ENCODE measurements at regions not wholly inside any gene's neighbourhood (a gene's known extent, or its start where the extent isn't known, plus 50 kb on each side); places are given as distances from the start of the nearest gene placed in this dataset.

- Histone ChIP-seq H4K20me1 (ENCODE audit: low read depth, low read length) (no peaks in the 10 kb centered on the region), H3K4me2 (ENCODE audit: low read depth, low read length, poor library complexity, severe bottlenecking) (no peak overlapping the region), H3K9ac (ENCODE audit: low read length) (no peak overlapping the region), H3K79me2 (ENCODE audit: insufficient read depth, low read length) (no peaks in the 10 kb centered on the region), H2AFZ (ENCODE audit: low read depth, low read length, severe bottlenecking) (no peak overlapping the region), H3K36me3 (ENCODE audit: low read length) (no peaks in the 10 kb centered on the region), H3K4me3 (ENCODE audit: insufficient read depth, low read length, poor library complexity, severe bottlenecking) (no peak overlapping the region), H3K9me3 (ENCODE audit: insufficient read depth, low read length) (no peaks in the 10 kb centered on the region), H3F3A (ENCODE audit: insufficient read depth) (no peaks in the 10 kb centered on the region), H3K27me3 (ENCODE audit: low read length) (no peaks in the 10 kb centered on the region), H3K27ac (ENCODE audit: low read depth, low read length) (no peak overlapping the region), H3K9me2 (replicated peaks; ENCODE audit: insufficient read depth, low read length) (no peaks in the 10 kb centered on the region)
- TF ChIP-seq CTCF (IDR thresholded peaks at IDR 0.05; ENCODE audit: insufficient read depth, low read length, poor library complexity, severe bottlenecking) (no peak), EZH2phosphoT487 (conservative IDR thresholded peaks at IDR 0.05; ENCODE audit: low read length) (no peak)
These were observed 112.1 kb upstream of the ANO1 start for GRCh38 chr11:69965821-69966582.

GRCh38 chr11:69966583-69966835 lies 111.6 kb upstream of the ANO1 start:
- no peaks in the 10 kb centered on the region for H3K9me2 ChIP-seq (replicated peaks; ENCODE audit: insufficient read depth, low read length)

GRCh38 chr11:69966910-69967483 lies 111.1 kb upstream of the ANO1 start:
- Histone ChIP-seq H3K9me3 (ENCODE audit: insufficient read depth, low read length) (no peaks in the 10 kb centered on the region), H3K9ac (ENCODE audit: low read length) (no peak overlapping the region)

More at GRCh38 chr11:69966583-69966835, 111.6 kb upstream of the ANO1 start:
- H3K36me3 ChIP-seq (ENCODE audit: low read length) = no peaks in the 10 kb centered on the region
- H3K9ac ChIP-seq (ENCODE audit: low read length) = no peak overlapping the region
- no peaks in the 10 kb centered on the region for H3K9me3 ChIP-seq (ENCODE audit: insufficient read depth, low read length)
- no peaks in the 10 kb centered on the region for H4K20me1 ChIP-seq (ENCODE audit: low read depth, low read length)
- no peaks in the 10 kb centered on the region for H3K27me3 ChIP-seq (ENCODE audit: low read length)
- no peak overlapping the region for H3K27ac ChIP-seq (ENCODE audit: low read depth, low read length)
- no peaks in the 10 kb centered on the region for H3F3A ChIP-seq (ENCODE audit: insufficient read depth)
- no peak overlapping the region for H3K4me2 ChIP-seq (ENCODE audit: low read depth, low read length, poor library complexity, severe bottlenecking)
- H2AFZ ChIP-seq (ENCODE audit: low read depth, low read length, severe bottlenecking) = no peak overlapping the region
- H3K4me3 ChIP-seq (ENCODE audit: insufficient read depth, low read length, poor library complexity, severe bottlenecking) = no peak overlapping the region
- no peak for TF ChIP-seq EZH2phosphoT487 (conservative IDR thresholded peaks at IDR 0.05; ENCODE audit: low read length)
- no peak for TF ChIP-seq CTCF (IDR thresholded peaks at IDR 0.05; ENCODE audit: insufficient read depth, low read length, poor library complexity, severe bottlenecking)
- H3K79me2 ChIP-seq (ENCODE audit: insufficient read depth, low read length) = no peaks in the 10 kb centered on the region

More at GRCh38 chr11:69966910-69967483, 111.1 kb upstream of the ANO1 start:
- H3K27me3 ChIP-seq (ENCODE audit: low read length) = no peaks in the 10 kb centered on the region
- no peaks in the 10 kb centered on the region for H4K20me1 ChIP-seq (ENCODE audit: low read depth, low read length)
- no peaks in the 10 kb centered on the region for H3K79me2 ChIP-seq (ENCODE audit: insufficient read depth, low read length)
- TF ChIP-seq EZH2phosphoT487 (conservative IDR thresholded peaks at IDR 0.05; ENCODE audit: low read length) (no peak), CTCF (IDR thresholded peaks at IDR 0.05; ENCODE audit: insufficient read depth, low read length, poor library complexity, severe bottlenecking) (no peak)
- no peaks in the 10 kb centered on the region for H3K36me3 ChIP-seq (ENCODE audit: low read length)
- H3K27ac ChIP-seq (ENCODE audit: low read depth, low read length) = no peak overlapping the region
- no peak overlapping the region for H3K4me2 ChIP-seq (ENCODE audit: low read depth, low read length, poor library complexity, severe bottlenecking)
- H3K4me3 ChIP-seq (ENCODE audit: insufficient read depth, low read length, poor library complexity, severe bottlenecking) = no peak overlapping the region
- no peaks in the 10 kb centered on the region for H3F3A ChIP-seq (ENCODE audit: insufficient read depth)
- H2AFZ ChIP-seq (ENCODE audit: low read depth, low read length, severe bottlenecking) = no peak overlapping the region
- no peaks in the 10 kb centered on the region for H3K9me2 ChIP-seq (replicated peaks; ENCODE audit: insufficient read depth, low read length)
